ENCODE measurements at regions not wholly inside any gene's neighbourhood (a gene's known extent, or its start where the extent isn't known, plus 50 kb on each side); places are given as distances from the start of the nearest gene placed in this dataset.

GRCh38 chr12:77592836-77593235, 237.9 kb upstream of the NAV3 start:
- Histone ChIP-seq H3K4me3 (no peak overlapping the region), H3K27me3 (no peaks in the 10 kb centered on the region), H4K20me1 (ENCODE audit: insufficient read depth, poor library complexity, severe bottlenecking) (no peaks in the 10 kb centered on the region), H3K27ac (no peak overlapping the region), H3K79me2 (no peaks in the 10 kb centered on the region), H3K36me3 (replicated peaks; ENCODE audit: insufficient read depth, low read depth) (no peaks in the 10 kb centered on the region), H3K4me1 (ENCODE audit: insufficient read depth) (peaks cover 4% of the 10 kb centered on the region), H3K9me2 (replicated peaks; ENCODE audit: insufficient read depth) (no peaks in the 10 kb centered on the region), H3K9me3 (ENCODE audit: low read depth) (no peaks in the 10 kb centered on the region), H2AFZ (no peak overlapping the region), H3K4me2 (no peak overlapping the region)
- TF ChIP-seq EZH2phosphoT487 (IDR thresholded peaks at IDR 0.05; ENCODE audit: low read depth, severe bottlenecking, unreplicated experiment), result no peak
- no peak for DNase-seq (ENCODE audit: low spot score)
- 87% methylated on average over 2 of the region's 2 CpGs for WGBS (ENCODE audit: low lambda C conversion rate, missing lambda C conversion rate)

- no peaks in the 10 kb centered on the region for H4K20me1 ChIP-seq (ENCODE audit: insufficient read depth, poor library complexity, severe bottlenecking)
- H3K27ac ChIP-seq, result peak overlapping the region; percentile 20
- no peaks in the 10 kb centered on the region for H3K36me3 ChIP-seq (replicated peaks; ENCODE audit: insufficient read depth, low read depth)
- WGBS (ENCODE audit: low lambda C conversion rate, missing lambda C conversion rate), result 72% methylated on average over 9 of the region's 9 CpGs
- peak; percentile 56 for DNase-seq (ENCODE audit: low spot score)
- H3K4me3 ChIP-seq, result no peak overlapping the region
- TF ChIP-seq CTCF (IDR thresholded peaks at IDR 0.05; ENCODE audit: poor library complexity) (no peak), EZH2 (IDR thresholded peaks at IDR 0.05; ENCODE audit: borderline replicate concordance) (no peak), EZH2phosphoT487 (IDR thresholded peaks at IDR 0.05; ENCODE audit: low read depth, severe bottlenecking, unreplicated experiment) (no peak)
- H3K9me2 ChIP-seq (replicated peaks; ENCODE audit: insufficient read depth), result no peaks in the 10 kb centered on the region
- no peak overlapping the region for H2AFZ ChIP-seq
- H3K4me2 ChIP-seq, result peak overlapping the region; percentile 28
- H3K79me2 ChIP-seq, result no peaks in the 10 kb centered on the region
- no peaks in the 10 kb centered on the region for H3K9me3 ChIP-seq (ENCODE audit: low read depth)
- peaks cover 4% of the 10 kb centered on the region for H3K4me1 ChIP-seq (ENCODE audit: insufficient read depth)
- no peaks in the 10 kb centered on the region for H3K27me3 ChIP-seq
Observed at GRCh38 chr12:77591959-77592743, 238.5 kb upstream of the NAV3 start.

- Histone ChIP-seq H3K9me3 (ENCODE audit: low read depth) (no peaks in the 10 kb centered on the region), H4K20me1 (ENCODE audit: insufficient read depth, poor library complexity, severe bottlenecking) (no peaks in the 10 kb centered on the region), H3K36me3 (replicated peaks; ENCODE audit: insufficient read depth, low read depth) (no peaks in the 10 kb centered on the region), H3K27me3 (no peaks in the 10 kb centered on the region), H3K4me3 (no peak overlapping the region), H3K9me2 (replicated peaks; ENCODE audit: insufficient read depth) (no peaks in the 10 kb centered on the region), H3K4me2 (no peak overlapping the region), H3K79me2 (no peaks in the 10 kb centered on the region), H2AFZ (no peak overlapping the region), H3K27ac (peak overlapping the region; percentile 18), H3K4me1 (ENCODE audit: insufficient read depth) (peaks cover 4% of the 10 kb centered on the region)
- 64% methylated on average over 4 of the region's 4 CpGs for WGBS (ENCODE audit: low lambda C conversion rate, missing lambda C conversion rate)
- no peak for TF ChIP-seq CTCF (IDR thresholded peaks at IDR 0.05; ENCODE audit: poor library complexity)
- TF ChIP-seq EZH2phosphoT487 (IDR thresholded peaks at IDR 0.05; ENCODE audit: low read depth, severe bottlenecking, unreplicated experiment), result no peak
- no peak for TF ChIP-seq EZH2 (IDR thresholded peaks at IDR 0.05; ENCODE audit: borderline replicate concordance)
- no peak for DNase-seq (ENCODE audit: low spot score)
Observed at GRCh38 chr12:77590306-77590705, 240.4 kb upstream of the NAV3 start.

GRCh38 chr12:77584860-77585259, 245.8 kb upstream of the NAV3 start:
- no peaks in the 10 kb centered on the region for H3K27me3 ChIP-seq
- no peaks in the 10 kb centered on the region for H3K36me3 ChIP-seq (replicated peaks; ENCODE audit: insufficient read depth, low read depth)
- peaks cover 8% of the 10 kb centered on the region for H3K4me1 ChIP-seq (ENCODE audit: insufficient read depth)
- no peaks in the 10 kb centered on the region for H3K79me2 ChIP-seq
- TF ChIP-seq EZH2 (IDR thresholded peaks at IDR 0.05; ENCODE audit: borderline replicate concordance) (no peak), CTCF (IDR thresholded peaks at IDR 0.05; ENCODE audit: poor library complexity) (no peak), EZH2phosphoT487 (IDR thresholded peaks at IDR 0.05; ENCODE audit: low read depth, severe bottlenecking, unreplicated experiment) (no peak)
- H3K4me2 ChIP-seq, result no peak overlapping the region
- 69% methylated on average over 3 of the region's 3 CpGs for WGBS (ENCODE audit: low lambda C conversion rate, missing lambda C conversion rate)
- no peak for DNase-seq (ENCODE audit: low spot score)
- no peaks in the 10 kb centered on the region for H4K20me1 ChIP-seq (ENCODE audit: insufficient read depth, poor library complexity, severe bottlenecking)
- no peak overlapping the region for H3K27ac ChIP-seq
- no peaks in the 10 kb centered on the region for H3K9me3 ChIP-seq (ENCODE audit: low read depth)
- no peak overlapping the region for H3K4me3 ChIP-seq
- H3K9me2 ChIP-seq (replicated peaks; ENCODE audit: insufficient read depth), result no peaks in the 10 kb centered on the region
- H2AFZ ChIP-seq, result no peak overlapping the region
